GM18909 (cell line): ENCODE measurements at regions not wholly inside any gene's neighbourhood (a gene's known extent, or its start where the extent isn't known, plus 50 kb on each side); places are given as distances from the start of the nearest gene placed in this dataset.
"Not testable (repeated sequence)": the region's sequence is repeated elsewhere in the genome, so short reads cannot be mapped to it uniquely, and the experiment has no call there.

Experiments used
- ATAC-seq: cut with Tn5 transposase; IDR thresholded peaks from one replicate; pipeline ENCODE4 v1.9.1; 2021; ENCODE audit warnings: mild to moderate bottlenecking; ENCODE audit not compliant: unreplicated experiment, poor library complexity

DNA sequence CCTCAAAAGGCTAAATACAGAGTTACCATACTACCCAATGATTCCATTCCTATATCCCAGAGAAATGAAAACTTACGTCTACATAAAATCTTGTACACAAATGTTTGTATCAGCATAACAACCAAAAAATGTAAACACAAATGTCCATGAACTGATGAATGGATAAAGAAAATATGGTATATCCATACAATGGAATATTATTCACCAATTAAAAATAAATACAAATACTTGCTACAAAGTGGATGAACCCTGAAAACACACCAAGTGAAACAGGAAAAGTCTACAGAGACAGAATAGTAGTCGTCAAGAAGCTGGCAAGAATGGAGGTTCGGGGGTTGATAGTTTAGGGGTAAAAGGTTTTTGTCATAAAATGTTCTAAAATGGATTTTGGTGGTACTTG lies 54.0 kb upstream of the ANKRD28 start:
- ATAC-seq, result no peak

DNA sequence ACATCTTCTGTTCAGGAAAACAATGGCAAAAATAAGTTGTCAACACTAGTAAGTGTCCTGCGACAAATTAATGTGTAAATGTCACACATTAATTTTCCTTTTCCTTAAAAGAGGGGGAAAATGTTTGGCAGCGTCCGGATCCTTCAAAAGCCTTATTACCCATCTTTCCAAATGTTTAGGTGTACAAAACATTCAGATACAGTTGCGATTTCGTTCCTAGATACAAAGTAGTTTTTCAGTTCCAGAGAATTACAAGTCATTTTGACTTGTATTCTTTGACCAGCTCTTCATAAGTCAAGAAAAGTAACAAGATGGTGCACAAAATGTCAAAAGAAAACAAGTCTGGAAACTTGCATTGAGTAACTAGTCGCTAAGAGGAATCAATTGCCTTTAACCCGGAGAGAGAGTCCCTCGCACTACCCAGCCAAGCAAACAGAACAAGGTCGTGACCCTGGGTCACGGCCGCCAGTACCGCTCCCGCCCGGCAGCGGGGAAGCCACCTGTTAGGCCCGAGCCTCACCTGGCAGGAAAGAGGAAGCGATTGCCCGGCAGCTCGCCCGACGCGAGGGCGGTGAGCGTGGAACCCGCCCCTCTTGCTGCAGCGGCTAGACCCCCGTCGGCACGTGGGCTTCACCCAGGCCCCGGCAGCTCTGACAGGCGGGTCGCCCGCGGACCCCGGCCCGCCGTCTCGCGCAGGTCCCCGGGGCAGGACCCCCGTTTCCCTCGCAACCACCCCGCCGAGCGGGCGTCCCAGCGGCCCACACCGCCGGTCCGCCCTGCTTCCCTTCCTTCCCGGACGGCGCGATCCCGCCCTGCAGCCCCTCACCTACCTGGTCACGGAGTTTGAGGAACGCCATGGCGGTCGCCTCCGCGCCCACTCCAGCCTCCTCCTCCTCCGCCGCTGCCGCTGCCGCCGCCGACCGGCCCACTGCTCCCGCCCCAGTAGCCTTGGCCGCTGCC lies 61.0 kb upstream of the ANKRD28 start:
- peak; percentile 80 for ATAC-seq

DNA sequence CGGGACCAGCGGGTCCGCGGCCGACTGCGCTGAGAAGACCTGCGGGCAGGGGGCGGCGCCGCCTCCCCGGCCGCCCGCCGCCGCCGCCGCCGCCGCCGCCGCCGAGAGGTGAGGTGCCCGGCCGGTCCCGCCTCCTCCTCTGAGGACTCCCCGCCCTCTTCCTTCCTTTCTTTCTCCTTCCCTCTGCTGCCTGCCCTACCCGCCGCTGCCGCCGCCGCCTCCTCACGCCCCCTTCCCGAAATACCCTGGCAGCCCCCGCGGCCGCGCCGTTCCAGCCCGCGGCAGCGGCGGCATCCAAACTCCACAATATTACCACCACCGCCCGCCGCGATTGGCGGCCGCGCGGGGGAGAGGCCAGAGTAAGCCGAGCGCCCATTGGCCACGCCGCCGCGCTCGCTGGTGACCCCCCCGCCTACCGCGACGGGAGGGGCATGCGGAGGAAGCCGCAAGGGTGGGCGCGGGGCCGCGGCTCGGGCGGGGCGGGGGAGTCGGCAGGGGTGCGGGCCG lies 61.8 kb upstream of the ANKRD28 start:
- ATAC-seq, result peak; percentile 80

DNA sequence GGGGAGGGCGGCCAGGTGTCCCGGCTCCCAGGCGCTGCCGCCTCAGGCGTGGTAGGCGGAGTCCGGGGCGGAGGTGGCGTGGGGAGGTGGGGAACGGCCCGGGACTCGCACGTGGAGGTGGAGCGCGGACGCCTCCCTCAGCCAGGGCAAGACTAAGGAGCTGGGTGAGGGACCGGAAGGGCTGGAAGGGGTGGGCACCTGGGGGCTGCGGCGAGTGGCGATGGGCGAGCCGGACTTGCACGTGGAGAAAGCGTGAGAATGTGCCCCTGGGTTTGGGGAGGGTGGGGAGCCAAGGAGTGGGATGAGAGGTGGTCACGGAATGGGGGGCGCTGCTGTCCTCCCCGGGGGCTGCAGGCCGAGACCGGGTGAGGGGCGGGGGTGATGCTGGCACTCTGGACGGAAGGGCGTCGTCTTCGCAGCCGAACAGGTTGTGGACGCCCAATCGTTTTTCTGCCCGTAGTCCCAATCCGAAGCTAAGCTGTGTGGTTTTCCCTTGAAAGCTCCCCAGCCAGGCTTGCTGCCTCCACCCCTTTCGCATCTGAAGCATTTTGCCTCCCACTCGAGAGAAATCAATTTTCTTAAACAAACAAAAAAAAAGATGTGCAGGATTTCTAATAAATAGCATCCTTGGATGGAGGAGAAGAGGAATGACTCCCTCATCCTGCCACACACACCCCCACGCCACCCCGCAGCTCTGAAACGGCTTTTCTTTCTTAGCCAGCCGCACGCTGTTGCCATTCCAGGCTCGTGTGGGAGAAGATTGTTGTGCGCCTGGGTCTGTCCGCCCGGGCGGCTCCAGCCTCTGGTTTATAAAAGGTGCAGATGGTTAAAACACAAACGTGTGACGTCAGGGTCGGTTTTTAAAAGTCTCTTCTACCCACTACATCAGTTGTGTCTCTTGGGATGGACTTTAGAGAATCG lies 62.5 kb upstream of the ANKRD28 start:
- ATAC-seq, result peak; percentile 49

DNA sequence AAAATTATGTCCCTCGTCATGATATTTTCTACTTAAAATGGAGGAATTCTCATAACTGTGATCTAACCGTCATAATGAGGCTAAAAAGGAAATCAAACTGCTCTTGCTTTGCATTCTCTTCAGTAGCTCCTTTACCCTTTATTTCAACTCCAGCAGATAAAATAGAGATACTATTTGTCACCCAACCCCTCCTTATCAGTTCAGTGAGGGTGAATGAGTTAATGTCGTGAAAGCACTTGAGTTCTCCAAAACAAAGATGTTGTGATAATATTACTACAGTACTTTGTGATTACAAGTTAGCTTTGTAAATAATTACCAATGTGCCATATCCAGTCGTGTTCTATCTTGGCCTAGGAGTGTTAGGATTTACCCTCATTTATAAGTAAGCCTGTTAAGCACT lies 63.4 kb upstream of the ANKRD28 start:
- ATAC-seq, result no peak

DNA sequence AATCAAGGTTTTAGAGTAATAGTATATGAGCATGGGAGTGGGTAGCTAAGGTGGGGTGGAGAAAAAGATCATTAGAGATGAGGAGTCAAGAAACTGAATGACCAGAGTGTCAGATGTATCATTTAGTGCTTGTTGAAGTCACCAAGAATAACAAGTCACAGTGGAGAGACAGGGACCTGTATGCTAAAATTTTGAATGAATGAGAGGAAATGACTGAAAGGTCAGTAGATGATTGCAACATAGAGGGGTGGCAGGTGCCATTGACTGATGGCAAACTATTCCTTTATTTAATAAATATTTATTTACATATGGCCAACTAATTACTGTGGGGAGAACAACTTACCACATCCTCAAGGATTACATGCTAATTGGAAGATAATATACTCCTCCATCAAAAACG lies 75.0 kb upstream of the ANKRD28 start:
- ATAC-seq, result no peak

DNA sequence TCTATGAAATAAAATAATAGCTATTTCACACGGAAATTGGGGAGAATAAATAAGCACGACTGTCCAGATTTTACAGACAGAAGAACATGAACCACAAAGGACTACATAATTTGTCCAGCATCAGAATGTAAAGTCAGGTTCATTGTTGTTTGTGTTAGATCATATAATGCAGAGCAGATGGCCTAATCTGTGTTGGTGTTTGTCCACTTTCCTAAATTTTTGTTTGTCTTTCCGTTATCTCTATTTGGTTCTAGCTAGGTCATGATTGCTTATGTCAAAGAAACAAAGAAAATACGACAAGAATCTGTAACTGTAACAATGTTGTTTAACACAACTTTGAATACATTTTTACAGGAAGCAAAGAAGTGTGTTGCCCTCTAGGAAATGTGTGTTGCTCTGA lies 75.6 kb upstream of the ANKRD28 start:
- ATAC-seq, result no peak

DNA sequence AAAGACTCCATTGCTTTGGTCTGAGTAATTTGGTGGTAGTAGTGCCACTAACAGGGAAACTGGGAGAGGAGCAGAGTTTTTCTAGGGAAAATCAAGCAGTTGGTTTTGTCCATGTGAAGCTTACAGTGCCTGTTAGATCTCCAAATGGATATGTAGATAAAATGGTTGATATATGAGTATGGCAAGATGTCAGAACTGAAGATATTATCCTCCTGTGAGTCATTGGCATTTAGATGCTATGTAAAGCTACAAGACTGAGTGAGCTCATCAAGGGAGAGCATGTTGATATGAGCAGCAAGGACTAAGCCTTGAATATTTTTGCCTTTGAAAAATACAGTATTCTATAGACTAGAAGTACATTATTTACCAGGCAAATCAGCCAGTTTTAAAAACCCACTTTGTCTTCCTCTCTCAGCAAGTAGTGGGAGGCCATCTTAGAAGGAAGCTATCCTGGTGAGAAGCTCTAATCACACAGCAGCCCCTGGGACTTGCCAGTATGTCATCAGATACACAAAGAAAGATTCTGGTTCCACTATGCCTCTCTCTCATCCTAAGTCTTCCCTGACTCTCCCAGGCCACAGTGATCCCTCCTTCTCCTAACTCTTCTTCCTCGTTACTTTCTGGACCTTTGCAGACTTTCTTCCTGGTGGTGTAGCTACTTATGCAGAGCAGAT lies 77.4 kb upstream of the ANKRD28 start:
- no peak for ATAC-seq

DNA sequence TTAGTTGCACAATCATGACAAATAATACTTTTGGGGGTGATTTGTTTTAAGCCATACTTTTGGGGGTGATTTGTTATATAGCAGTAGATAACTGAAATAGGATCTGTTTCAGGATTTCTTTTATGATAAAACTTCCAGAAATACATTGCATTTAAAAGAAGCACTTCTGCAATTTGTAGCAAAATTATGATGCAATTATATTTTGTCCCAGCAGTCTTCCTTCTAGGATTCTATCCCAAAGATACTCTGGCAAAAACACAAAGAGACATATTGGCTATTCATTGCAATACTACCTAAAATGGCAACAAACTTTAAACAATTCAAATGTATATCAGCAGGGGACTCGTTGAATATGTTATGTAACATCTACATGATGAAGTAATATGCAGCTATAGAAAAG lies 78.9 kb upstream of the ANKRD28 start:
- ATAC-seq, result no peak

DNA sequence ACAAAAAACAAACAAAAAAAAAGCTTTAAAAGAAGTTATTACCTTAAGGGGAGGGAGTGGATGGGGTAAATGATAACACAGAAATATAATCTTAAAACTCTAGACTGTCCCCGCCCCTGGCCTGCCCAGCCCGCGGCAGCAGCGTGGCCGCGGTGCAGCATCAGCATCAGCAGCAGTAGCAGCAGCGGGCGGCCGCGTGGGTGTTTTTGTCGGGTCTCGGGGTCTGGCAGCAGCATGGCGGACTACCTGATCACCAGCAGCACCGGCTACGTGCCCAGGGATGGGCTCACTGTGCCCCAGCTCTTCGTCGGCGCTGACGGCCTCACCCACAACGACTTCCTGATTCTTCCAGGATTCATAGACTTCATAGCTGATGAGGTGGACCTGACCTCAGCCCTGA lies 80.0 kb upstream of the ANKRD28 start:
- no peak for ATAC-seq

DNA sequence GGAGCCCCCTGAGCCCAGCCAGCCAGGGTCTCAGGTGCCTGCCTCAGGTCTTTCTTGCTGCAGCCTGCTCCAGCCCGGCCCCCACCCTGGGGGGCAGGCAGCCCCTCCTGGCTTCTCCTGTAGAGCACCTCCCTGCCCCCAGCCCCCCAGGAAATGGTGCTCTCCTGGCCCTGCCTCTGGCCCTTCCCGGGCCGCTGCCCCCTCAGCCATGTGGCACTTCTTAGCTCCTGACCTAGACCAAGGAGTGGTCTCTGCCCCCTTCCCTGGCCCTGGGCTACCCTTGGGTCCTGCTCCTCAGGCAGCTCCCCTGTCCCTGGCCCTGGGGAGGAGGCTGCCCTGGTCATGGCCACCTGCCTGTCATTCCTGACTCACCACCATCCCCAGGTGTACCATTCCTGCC lies 82.0 kb upstream of the ANKRD28 start:
- ATAC-seq, result not testable (repeated sequence)

DNA sequence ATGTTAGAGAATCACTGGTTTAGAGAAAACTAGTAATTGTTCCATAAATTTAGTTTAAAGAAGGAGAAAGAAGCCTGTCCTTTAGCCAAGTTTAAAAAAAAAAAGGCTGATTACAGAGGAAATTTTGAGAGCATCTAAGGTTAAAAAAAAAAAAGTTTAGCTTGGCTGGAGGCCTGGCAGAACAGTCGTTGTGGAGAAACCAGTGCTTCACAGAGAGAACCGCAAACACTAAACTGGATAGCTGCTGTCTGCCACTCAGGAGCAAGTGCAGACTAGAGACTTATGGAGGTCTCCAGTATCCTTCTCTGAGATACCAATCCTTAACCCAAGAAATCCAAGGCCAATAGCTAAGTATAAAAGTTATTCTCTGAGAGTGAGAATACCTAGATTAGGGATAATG lies 84.8 kb upstream of the ANKRD28 start:
- no peak for ATAC-seq

DNA sequence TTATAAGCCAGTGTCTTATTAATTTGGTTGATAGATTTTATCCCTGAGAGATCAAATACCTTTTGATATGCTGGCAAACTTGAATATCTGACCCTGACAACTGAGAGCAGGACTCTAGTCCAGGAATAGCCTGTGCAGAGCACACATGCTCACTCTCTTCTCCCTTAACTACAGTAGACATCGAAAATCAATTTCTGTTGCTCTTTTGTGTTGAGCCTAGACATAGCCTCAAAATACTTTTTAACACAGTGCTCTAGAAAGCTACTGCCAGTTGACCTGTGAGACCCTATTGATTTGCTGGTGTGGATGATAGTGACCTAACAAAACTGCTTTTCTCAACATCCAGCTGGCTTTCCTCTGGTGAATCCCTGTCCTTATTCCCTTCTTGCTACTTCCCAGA lies 86.4 kb upstream of the ANKRD28 start:
- ATAC-seq, result no peak

DNA sequence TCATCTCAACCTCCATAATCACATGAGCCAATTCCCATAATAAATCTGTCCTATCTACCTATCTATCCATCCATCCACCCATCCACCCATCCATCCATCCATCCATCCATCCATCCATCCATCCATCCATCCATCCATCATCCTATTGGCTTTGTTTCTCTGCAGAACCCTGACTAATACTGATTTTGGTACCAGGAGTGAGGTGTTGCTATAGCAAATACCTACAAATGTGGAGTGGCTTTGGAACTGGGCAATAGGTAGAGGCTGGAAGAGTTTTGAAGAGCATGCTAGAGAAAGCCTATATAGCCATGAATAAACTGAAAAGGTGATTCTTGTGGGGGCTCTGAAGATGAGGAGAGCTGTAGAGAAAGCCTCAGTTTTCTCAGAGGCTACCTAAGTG lies 88.7 kb upstream of the ANKRD28 start:
- ATAC-seq, result no peak

DNA sequence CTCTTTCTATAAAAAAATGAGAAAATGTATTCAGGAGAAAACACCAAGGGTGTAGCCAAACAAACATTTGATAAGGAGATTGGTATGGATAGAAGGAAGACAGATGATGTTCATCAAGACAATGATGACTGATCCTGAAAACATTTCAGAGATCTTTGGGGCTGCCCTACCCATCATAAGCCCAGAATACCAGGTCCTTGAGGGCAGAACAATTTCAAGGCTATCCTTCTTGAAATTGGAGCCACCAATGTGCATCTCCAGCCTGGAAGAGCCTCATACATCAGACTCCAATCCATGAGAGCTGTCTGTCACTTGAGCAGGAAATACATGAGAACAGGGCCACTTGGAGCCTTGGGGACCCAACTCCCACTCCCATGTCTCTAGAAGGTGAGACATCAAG lies 89.5 kb upstream of the ANKRD28 start:
- no peak for ATAC-seq

DNA sequence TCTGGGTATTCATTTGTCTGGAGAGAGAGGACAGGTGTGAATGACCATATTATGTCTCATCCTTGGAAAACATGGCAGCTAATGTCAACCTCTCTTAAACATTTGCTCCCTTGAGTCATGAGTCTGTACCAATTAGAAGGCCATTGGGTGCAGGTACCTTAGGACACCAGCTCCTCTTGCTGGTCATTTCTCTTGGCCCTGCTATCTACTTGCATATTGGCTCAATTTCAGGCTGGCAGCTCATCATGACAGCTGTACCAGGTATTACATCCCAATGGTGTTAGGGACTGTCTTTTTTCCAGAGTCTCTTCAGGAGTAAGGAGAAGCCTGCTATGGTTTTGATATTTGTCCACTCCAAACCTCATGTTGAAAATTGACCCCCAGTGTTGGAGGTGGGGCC lies 92.2 kb upstream of the ANKRD28 start:
- no peak for ATAC-seq

DNA sequence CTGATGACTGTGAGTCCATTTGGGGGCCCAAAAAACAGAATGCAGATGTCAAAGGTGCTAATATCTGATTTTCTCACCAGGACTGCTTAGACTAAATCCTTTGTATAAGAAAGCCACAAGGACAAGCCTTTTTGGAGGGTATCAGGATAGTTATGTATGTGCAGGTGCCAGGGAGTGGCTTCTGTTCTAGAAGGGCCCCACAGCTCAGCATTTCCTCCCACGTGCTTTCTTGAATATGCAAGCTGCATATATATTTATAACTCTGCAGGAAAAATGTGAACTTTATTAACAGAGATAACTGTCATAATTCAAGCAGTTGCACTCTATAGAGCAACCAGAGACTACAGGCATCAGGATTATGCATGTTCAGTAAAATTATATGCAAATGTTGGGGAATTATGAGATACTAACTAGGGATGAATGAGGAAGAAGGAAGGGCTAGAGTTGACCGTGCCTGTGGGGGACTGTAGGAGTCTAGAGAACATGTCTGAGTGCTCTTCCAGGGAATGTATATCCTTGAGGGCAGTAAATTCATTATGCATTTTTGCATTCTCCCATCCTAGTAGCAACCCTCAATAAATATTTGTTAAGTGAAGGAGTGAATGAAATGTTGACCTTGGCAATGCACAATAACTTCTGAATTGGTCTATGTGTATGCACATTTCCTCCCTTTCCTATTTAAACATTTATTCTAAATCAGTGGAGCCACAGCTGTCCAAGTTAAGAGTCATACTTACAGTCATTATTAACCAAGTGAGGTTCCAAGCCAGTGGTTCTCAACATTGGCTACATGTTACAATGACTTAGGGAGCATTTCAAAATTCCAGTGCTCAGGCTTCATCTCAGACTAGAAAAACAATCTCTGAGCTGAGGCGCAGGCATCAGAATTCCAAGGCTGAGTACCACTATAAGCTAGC lies 94.8 kb upstream of the ANKRD28 start:
- ATAC-seq, result no peak

DNA sequence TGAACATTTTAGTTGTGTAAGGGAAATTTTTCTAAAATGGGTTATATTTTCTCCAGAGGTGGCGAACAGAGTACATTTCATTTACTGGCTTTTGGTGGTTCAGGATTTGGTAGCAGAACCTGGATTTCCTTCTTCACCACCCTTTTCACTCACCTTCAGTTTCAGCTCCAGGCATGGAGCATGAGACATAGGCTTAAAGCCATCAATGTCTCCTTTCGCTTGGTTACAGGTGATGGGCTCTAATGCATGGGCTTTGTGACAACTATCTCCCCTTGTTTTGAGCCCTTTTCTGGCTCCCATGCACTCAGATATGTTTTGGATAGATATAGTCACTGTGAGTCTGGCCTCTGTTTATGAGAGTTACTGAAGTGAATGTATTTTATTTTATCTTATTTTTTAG lies 96.6 kb upstream of the ANKRD28 start:
- ATAC-seq, result no peak

DNA sequence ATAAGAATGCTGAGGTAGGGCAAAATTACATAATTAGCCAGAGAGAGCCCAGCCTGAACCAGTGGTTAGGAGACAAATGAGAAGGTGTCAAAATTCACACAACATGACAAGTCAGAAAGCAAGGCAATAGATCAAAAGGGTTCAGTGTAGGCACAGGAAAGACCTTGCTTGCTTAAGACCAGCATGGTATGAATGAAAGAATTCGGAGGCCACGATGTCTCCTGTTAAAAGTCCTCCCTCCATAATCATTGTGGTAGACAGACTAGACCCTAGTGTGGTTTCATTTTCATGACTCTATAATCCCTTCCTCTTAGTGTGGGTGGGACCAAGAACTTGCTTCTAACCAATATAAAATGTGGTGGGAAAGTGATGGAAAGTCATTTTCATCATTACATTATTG lies 98.7 kb upstream of the ANKRD28 start:
- ATAC-seq, result no peak

DNA sequence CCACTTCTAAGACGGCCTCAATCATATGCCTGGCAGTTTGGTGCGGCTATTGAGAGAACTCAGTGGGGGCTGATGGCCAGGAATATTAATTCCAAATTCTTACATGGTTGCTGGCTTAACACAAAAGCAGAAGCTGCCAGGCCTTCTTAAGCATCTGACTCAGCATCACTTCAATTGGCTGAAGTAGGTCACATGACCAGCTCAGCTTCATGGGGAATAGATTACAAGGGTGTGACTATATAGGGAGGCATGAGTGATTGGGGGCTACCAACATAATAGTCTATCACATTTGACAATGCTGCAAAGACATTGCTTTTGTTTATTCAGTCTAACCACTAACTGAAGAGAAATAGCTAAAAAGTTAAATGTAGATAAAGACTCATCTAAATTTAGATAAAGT lies 101.6 kb upstream of the ANKRD28 start:
- ATAC-seq, result no peak
